ENCODE measurements at regions not wholly inside any gene's neighbourhood (a gene's known extent, or its start where the extent isn't known, plus 50 kb on each side); places are given as distances from the start of the nearest gene placed in this dataset.
"Not testable (repeated sequence)": the region's sequence is repeated elsewhere in the genome, so short reads cannot be mapped to it uniquely, and the experiment has no call there.

DNA sequence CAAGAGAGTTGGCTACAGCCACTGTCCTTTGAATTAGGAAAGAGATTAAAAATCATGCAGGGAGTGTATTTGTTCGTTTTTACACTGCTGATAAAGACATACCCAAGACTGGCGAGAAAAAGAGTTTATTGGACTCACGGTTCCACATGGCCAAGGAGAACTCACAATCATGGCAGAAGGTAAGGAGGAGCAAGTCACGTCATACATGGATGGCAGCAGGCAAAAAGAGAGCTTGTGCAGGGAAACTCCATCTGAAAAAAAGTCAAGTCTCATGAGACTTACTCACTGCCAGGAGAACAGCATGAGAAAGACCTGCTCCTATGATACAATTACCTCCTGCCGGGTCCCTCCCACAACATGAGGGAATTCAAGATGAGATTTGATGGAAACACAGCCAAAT lies 1595.2 kb downstream of the KCNT2 start:
- no peak for DNase-seq

DNA sequence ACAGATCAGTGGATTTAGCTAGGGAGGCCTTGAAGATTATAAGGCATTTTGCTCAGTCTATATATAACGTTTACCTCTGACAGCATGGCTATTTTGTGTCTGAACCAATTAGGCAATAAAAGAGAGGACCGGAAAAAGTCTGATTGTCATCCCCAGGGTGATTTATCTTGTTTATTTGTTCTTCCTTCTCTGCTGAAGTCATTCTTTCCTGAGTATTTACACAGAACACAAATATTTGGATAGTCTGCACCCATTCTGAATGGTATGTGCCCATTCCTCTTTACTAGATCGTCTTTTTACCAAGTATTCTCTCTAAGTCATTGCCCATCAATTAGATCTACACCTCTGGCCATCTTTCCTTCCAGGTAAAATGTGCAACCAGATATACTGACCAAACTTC lies 1602.9 kb downstream of the KCNT2 start:
- DNase-seq: no peak

DNA sequence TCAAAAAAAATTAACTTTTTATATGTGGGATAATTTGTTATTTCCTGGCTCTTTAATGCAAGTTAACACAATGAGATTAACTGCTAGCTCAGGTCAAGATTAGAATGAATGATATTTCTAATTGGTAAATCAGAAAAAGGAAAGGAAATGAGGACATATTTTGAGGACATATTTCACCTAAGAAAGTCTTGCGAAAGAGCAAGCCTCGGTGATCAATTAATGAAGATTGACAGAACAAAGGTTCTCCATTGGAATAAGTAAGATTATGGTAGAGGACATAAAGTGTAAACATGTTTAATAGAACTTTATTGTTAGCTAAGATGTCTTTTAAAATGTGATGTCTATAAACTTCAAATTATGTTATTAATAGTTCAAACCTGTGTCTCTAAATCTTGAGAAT lies 1617.8 kb downstream of the KCNT2 start:
- DNase-seq: no peak

DNA sequence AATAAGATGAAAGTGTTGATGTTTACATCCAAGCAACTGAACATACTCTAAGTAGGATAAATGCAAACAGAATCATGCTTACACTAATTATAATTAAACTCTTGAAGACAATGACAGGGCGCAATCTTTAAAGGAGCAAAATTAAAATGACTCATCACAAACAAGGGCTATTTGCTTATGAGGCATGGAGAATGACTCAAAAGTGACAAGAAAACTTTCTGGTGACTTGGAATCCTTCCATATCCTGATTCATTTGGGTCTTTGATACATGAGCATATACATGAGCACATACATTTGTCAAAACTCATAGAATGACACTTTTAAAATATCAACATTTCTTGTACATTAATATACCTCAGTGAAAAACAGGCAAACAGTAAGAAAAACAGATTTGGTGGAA lies 1632.3 kb downstream of the KCNT2 start:
- DNase-seq: no peak

DNA sequence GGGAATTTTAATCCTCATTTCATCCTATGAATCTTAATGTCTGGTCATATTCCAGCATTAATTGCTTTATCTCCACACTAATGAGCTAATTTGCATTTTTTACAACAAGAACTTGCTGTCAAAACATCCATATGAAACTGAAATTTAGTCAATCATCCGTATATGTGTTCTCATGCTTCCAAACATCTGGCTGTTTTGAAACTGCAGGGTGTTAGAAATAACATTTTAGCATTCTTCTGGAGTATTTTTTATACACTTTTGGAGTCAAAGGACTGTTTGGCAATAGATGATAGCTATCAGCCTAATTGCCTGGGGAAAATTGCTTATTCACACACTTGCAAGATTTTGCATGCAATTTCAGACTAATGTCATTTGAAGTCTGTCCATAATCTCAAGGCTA lies 1639.3 kb downstream of the KCNT2 start:
- DNase-seq: no peak

DNA sequence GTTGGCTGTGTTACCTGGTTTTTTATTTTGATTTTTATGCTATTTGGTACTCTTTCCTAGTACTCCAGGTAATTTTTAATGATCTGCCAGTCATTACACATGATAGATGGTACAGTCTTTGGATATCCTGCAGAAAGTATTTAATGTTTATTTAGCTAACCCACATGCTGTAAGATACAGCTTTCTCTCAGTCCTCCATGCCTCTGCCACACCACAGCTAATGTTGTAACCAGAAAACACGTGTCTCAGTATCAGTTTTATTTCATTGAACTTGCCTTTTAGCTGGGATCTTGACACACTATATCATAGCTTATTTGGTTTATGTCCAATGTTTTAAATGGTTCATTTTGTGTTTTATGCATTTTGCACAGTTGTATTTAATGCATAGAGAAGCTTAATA lies 1648.4 kb downstream of the KCNT2 start:
- DNase-seq: no peak

DNA sequence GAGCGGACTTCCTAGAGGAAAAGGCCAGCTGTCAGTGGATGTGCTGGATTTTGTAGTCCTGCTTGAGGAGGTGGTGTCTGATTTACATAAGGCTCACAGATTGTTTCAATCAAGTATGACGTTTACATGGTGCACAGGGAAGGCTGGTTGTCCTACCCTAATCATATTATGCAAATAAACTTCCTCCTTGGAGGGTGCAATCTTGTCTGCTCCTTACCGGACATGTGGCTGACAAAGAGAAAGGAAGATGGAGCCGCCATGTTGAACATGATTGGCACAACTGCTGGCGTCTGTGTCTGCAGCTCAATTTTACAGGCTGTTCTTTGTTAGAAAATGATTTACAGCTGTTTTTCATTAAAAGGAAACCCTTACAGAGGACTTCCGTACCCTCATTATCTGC lies 1656.1 kb downstream of the KCNT2 start:
- no peak for DNase-seq

DNA sequence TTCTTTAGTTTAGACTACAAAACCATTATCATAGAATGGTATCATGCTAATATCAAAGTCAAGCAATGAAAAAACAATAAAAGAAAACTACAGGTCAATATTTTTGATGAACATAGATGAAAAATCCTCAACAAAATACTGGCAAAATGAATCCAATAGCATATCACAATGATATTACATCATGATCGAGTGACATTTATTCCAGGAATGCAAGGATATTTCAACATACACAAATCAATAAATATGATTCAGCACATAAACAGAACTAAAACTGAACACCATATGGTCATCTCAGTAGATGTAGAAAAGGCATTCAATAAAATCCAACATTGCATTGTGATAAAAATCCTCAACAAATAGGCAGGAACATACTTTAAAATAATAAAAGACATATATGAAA lies 1657.7 kb downstream of the KCNT2 start:
- DNase-seq: no peak

DNA sequence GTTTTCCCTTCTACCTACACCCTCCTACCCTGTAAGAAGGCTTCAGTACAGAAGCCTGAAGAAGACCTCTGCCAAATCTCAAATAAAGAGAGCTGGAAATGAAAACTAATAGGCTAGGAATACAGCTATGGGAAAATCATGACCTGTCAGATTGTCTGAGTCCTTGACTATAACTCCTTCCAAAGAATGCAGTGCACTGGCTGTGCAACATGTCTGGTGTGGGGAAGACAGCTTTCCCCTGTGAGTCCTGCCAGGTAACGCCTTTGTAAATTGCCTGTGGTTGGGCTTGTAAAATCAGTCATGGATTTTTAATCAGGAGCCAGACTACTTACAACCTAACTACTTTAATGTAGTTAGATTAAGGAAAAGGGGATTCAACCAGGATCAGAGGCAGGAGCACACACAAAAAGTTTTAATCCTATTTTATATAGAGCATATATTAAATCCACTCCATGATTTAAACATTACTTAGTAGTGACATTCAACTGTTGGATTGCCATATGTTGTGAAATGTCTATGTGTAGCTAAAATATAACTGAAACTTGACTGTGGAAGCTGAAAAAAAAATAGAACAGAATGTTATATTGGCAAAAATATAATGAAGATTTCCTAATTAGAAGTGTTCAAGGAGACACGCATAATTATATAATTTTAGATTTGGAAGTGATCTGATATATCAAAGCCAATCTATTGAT lies 1667.8 kb downstream of the KCNT2 start:
- no peak for DNase-seq

DNA sequence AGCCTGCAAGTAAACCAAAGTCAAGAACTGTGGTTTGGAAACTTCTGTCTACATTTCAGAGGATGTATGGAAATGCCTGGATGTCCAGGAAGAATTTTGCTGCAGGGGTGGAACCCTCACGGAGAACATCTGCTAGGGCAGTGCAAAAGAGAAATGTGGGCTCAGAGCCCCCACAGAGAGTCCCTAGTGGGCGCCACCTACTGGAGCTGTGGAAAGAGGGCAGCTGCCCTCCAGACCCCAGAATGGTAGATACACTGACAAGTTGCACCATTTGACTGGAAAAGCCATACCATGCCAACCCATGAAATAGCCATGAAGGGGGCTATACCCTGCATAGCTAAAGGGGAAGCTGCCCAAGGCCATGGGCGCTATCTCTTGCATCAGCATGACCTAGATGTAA lies 1672.4 kb downstream of the KCNT2 start:
- no peak for DNase-seq

DNA sequence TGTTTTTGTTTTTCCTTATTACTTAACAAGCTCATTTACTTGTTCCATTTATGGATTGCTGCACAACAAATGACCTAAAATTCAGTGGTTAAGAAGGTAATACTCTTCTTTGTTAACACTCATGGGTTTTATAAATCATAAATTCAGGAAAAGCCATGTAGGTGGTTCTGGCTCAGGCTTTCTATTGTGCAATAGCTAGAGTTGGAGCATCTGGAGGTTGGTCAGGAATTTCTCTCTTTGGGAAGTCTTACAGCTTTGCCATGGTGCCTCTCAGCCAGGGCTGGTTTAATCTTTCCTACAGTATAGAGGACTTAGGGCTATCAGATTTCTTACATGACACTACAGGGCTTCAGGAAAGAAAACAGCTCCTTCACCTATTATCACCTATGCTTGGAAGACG lies 1677.1 kb downstream of the KCNT2 start:
- no peak for DNase-seq

DNA sequence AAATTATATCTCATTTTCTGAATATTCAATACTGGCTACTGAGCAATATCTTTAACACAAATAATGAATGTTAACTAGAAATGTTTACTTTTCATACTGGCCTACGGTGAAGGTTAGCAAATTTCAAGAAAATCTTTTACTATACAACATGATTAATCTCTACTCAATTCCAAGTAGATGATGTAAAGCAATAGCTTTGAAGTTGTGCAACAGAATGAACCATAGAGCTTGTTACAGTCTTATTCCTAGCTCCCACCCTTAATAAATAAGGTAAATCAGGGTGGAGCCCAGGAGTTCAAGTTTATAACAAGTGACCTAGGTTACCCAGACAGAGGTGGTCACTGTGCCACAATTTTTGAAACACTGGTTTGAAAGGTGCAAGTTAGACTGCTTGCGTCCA lies 1678.1 kb downstream of the KCNT2 start:
- no peak for DNase-seq

DNA sequence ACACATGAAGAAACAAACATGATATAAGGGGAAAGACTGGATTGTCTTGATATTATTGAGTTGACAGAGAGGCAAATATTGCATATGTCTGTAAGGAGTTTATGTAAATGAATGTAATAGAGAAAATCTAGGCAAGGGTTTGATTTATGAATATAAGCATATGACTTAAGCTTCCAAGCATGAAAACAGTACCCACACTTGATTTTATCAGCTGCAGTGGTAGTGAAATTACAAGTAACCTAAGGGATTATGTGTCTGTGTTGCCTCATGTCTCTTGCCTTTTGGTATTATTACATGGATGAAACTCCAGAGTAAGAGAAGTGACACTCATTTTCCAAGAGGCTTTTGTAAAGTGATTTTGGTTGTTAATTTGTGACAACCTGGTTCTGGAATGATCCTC lies 1678.9 kb downstream of the KCNT2 start:
- no peak for DNase-seq

DNA sequence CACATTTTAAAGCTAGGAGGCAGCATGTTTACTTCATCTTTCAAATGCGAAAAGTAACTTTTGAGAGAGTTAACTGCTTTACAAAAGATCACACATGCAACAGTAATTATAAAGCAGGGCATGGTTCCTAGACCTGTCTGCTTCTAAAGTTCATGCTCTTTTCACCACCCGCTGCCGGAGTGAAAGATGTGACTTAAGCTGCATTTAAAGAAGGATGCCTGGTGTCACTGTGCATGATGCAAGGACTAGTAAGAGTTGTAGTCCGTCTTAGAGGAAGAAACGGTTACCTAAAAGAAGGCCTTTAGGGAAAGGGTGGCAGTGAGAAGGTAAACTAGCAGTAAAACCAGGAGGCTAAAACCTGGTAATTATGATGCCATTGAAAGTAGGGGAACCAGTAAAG lies 1689.1 kb downstream of the KCNT2 start:
- no peak for DNase-seq

DNA sequence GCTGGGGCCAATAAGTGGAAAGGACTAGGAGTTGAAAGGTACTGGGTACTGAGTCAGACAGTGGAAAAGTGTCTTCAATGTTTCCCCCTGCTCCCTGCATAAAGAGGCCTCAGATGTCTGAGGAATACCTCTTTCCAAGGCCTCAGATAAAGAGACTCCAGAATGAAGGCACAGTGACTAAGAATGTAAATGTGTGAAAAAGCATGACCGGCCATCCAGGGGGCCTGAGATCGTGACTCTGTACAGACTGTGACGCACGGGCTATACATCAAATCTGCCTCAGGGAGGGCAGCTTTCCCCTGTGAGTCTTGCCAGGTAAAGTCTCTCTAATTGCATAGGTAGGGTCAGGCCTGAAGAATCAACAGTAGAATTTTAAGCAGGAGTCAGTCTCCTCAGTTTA lies 1690.5 kb downstream of the KCNT2 start:
- no peak for DNase-seq

DNA sequence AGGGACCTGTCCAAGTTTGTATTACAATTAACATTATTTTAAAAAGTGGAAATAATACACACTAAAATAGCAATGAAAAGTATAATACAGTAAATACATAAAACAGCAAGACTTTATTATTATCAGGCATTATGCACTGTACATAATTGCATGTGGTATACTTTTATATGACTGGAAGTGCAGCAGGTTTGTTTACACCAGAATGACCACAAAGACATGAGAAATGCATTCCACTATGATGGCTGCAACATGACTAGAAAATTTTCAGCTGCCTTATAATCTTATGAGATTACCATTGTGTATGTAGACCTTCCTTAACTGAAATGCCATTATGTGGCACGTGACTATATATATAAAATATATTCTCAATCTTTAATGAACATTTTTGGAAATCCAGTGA lies 1699.6 kb downstream of the KCNT2 start:
- no peak for DNase-seq

DNA sequence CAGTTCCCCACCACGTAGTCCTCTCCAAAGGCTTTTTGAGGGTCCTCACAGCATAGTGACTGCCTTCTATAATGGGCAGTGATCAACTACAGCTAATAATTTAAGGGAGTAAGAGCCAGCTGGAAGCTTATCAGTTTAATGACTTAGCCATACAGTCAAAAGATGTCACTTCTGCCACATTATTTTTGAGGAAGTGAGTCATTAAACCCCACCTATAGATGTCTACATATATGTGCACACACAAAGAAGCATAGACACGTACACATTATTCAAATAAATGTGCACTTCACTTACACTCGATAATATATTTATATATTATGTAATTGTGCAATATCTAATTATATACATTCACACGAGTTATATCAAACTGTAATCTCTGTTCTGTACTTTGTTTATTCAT lies 1704.7 kb downstream of the KCNT2 start:
- no peak for DNase-seq

DNA sequence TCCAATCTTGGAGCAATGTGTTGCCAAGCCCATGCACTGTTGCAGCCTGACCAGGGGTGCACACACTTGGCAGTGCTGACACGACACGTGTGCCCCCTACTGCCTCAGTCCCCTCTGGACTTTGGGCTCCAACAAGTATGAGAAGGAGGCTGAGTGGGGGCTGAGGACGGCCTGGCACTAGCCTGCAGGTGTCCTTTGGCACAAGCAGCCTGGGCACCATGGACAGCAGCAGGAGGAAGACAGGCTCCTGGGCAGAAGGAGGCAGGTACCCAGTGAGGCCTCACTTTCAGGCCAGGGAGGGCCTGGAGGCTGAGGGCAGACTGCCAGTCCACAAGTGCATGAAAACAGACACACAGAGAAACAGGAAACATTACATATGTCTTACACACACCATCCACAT lies 1702.9 kb upstream of the B3GALT2 start:
- DNase-seq: no peak

DNA sequence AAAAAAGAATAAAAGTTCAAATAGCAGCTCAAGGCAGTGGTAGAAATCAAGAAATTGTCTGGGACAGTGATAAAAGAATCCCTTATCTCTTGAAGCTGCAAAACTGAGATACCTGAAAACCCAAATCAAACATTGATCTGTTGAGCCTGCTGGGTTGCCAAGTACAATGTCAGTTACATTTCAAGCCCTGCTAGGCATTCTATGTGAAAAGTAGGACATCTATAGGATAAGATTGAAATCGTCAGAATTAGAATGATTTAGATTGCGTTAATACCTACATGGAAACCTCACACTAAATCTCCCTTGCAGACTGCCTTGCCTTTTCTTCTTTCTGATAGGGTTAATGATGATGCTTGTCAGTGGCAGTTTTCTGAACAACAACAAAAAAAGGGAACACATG lies 1684.4 kb upstream of the B3GALT2 start:
- no peak for DNase-seq

DNA sequence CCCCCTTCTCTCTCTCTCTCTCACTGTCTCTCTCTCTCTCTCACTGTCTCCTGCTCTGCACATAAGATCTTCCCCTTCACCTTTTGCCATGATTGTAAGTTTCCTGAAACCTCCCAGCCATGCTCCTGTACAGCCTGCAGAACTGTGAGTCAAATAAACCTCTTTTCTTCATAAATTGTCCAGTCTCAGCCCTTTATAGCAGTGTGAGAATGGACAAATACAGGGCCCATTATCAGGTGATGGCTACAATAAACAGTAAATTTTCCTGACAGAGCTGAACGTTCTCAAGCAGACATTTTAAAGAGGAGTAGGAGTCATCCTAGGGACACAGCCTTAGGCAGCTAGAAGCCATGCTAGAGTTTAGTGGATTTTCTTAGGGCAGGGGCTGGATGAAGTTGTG lies 1679.7 kb upstream of the B3GALT2 start:
- DNase-seq: no peak

DNA sequence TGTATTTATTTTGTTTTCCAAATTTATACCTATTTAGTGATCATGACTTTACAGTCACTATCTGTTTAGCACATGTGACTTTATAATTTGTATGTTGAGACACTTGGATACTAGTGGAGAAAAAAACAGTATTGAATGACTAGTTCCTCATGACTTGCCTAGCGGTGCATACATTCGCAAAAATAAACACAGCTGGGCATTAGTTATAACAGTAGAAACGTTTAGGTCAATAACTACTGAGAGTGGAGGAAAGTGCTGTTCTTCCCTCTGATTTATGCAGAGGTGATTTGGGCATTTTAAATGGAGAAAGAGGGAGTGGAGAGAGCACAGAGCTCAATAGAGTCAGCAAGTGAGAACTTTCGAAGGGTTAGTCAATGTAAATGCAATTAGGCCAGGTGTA lies 1679.0 kb upstream of the B3GALT2 start:
- DNase-seq: no peak

DNA sequence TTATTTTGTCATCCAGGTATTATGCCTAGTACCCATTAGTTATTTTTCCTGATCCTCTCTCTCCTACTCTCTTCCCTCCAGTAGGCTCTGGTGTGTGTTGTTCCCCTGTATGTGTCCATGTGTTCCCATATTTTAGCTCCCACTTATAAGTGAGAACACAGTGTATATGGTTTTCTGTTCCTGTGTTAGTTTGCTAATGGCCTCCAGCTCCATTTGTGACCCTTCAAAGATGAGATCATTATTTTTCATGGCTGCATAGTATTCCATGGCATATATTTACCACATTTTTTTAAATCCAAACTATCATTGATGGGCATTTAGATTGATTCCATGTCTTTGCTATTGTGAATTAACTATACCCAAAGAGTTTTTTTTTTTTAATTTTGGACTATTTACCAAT lies 1675.7 kb upstream of the B3GALT2 start:
- DNase-seq: no peak

DNA sequence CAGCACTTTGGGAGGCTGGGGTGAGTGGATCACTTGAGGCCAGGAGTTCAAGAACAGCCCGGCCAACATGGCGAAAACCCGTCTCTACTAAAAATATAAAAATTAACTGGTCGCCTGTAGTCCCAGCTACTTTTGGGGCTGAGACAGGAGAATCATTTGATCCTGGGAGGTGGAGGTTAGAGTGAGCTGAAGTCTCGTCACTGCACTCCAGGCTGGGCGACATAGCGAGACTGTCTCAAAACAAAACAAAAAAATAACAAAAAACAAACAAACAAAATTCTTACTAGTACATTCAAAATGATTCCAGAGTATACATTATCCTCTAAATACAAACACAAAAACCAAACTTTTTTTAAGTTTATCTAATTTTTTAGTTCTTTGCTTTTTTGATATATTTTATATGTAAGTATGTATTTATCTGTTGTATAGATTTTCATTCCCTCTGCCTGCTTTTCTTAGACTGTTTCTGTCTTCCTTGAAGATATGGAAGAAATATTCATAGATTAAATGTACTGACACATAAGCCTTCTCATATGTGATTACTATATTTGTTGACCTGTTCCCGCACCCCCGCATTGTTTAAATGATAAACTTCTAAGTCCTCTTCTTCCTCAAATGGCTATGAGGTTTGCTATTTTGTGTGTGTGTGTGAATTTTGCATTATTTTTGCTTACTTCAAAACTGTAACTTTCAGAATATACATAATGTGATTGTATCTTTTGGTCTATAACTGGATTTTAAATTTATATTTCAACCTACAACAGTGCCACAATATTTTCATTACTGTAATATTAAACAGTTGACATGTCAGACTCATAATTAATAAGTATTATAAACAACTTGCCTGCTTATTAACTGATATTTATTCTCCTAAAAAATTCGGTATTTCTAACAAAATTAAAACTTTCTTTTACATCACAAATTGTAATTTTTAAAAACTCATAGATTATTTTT lies 1674.1 kb upstream of the B3GALT2 start:
- DNase-seq: no peak

DNA sequence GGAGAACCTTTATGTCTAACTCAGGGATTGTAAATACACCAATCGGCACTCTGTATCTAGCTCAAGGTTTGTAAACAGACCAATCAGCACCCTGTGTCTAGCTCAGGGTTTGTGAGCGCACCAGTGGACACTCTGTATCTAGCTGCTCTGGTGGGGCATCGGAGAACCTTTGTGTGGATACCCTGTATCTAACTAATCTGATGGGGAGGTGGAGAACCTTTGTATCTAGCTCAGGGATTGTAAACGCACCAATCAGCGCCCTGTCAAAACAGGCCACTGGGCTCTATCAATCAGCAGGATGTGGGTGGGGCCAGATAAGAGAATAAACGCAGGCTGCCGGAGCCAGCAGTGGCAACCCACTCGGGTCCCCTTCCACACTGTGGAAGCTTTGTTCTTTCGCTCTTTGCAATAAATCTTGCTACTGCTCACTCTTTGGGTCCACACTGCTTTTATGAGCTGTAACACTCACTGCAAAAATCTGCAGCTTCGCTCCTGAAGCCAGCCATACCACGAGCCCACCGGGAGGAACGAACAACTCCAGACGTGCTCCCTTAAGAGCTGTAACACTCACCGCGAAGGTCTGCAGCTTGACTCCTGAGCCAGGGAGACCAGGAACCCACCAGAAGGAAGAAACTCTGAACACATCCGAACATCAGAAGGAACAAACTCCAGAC lies 1673.2 kb upstream of the B3GALT2 start:
- DNase-seq: not testable (repeated sequence)
